ENCODE measurements at regions not wholly inside any gene's neighbourhood (a gene's known extent, or its start where the extent isn't known, plus 50 kb on each side); places are given as distances from the start of the nearest gene placed in this dataset.

DNA sequence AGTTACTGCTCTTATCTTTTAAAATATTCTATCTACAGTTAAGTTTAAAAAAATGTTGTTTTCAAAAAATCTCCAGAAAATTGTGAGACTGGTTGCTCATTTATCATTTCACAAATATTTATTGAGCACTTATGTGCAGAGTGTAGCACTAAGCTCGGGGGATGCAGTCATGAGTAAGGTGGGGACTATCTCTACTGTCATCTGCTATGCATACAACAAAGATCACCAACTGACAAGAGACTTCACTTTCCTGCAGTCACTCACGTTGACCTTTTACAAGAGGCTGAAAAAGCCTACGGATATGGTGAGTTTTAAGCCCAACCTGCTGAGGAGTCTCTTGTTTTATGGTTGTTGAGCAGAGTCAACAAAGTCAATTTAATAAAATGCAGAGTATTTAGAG is 392.5 kb downstream of the KLF12 start:
- H3K27ac ChIP-seq = no peak overlapping the region
- no peaks in the 10 kb centered on the region for H3K27me3 ChIP-seq
- WGBS, 3 donors = 68 to 72% (median 70%) methylated on average over 3 of the region's 3 CpGs
- peaks cover 4% of the 10 kb centered on the region for H3K4me1 ChIP-seq (ENCODE audit: insufficient read depth)
- intact Hi-C loops (cut with DNase I) = no loop called here
- H3K36me3 ChIP-seq = no peaks in the 10 kb centered on the region
- no peak overlapping the region for H3K4me3 ChIP-seq
- H3K9me3 ChIP-seq = no peaks in the 10 kb centered on the region
- TF ChIP-seq, protein P1, sequence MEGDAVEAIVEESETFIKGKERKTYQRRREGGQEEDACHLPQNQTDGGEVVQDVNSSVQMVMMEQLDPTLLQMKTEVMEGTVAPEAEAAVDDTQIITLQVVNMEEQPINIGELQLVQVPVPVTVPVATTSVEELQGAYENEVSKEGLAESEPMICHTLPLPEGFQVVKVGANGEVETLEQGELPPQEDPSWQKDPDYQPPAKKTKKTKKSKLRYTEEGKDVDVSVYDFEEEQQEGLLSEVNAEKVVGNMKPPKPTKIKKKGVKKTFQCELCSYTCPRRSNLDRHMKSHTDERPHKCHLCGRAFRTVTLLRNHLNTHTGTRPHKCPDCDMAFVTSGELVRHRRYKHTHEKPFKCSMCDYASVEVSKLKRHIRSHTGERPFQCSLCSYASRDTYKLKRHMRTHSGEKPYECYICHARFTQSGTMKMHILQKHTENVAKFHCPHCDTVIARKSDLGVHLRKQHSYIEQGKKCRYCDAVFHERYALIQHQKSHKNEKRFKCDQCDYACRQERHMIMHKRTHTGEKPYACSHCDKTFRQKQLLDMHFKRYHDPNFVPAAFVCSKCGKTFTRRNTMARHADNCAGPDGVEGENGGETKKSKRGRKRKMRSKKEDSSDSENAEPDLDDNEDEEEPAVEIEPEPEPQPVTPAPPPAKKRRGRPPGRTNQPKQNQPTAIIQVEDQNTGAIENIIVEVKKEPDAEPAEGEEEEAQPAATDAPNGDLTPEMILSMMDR (IDR thresholded peaks at IDR 0.05) = no peak
- TF ChIP-seq EP300 (IDR thresholded peaks at IDR 0.05) (no peak), POLR2A (IDR thresholded peaks at IDR 0.05) (no peak)
- no peak for DNase-seq

DNA sequence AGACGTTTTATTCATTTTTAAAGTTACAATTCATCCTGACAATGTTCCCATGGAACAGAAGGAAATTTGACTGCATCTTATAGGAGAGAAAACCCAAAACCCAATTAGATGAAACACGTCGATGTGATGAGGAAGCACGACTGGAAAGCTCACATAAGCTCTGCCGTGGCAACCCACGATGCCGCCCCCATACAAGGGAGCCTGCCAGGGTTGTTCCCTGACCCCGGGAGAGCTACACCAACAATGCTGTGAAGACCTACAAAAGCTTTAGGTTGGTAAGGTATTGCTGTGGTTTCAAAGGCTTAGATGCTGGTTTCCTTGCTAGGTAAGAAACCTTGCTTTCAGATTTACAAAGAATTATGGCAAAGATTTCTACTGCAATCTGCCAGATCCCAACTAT is 393.1 kb downstream of the KLF12 start:
- Histone ChIP-seq H3K27ac (no peak overlapping the region), H3K9me3 (no peaks in the 10 kb centered on the region), H3K27me3 (no peaks in the 10 kb centered on the region), H3K4me3 (no peak overlapping the region), H3K4me1 (ENCODE audit: insufficient read depth) (peaks cover 4% of the 10 kb centered on the region), H3K36me3 (no peaks in the 10 kb centered on the region)
- WGBS, 3 donors = 6 to 15% (median 11%) methylated on average over 8 of the region's 8 CpGs
- DNase-seq = peak in 1 of 5 donors; percentile 16
- TF ChIP-seq, protein P1 (IDR thresholded peaks at IDR 0.05) = no peak
- TF ChIP-seq POLR2A (IDR thresholded peaks at IDR 0.05) = no peak
- intact Hi-C loops (cut with DNase I) = no loop called here

DNA sequence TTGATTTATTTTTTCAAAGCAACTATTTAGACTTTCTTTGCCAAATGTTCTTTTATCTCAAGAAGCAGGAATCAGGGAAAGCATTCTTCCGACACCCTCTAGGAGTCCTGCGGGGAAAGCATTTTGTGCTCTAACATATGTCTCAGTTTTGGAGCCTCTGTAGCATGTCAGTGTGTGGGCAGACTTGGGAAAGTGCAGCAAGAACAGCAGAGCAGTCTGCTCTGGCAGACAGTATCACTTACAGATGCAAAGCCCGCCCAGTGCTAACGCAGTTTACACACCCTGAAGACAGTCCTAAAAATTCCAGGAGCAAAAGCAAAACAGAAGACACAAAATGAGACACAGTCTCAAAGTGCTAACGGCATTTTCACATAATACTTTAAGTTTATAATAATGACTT is 393.5 kb downstream of the KLF12 start:
- Histone ChIP-seq H3K9me3 (no peaks in the 10 kb centered on the region), H3K4me3 (no peak overlapping the region), H3K27ac (no peak overlapping the region), H3K27me3 (no peaks in the 10 kb centered on the region), H3K36me3 (no peaks in the 10 kb centered on the region), H3K4me1 (ENCODE audit: insufficient read depth) (peaks cover 4% of the 10 kb centered on the region)
- no peak for TF ChIP-seq EP300 (IDR thresholded peaks at IDR 0.05)
- TF ChIP-seq, protein P1 (IDR thresholded peaks at IDR 0.05) = no peak
- no peak for TF ChIP-seq POLR2A (IDR thresholded peaks at IDR 0.05)
- 10 to 23% (median 10%) methylated on average over 5 of the region's 5 CpGs for WGBS, 3 donors
- DNase-seq = peak in 1 of 5 donors; percentile 34
- intact Hi-C loops (cut with DNase I) = no loop called here

DNA sequence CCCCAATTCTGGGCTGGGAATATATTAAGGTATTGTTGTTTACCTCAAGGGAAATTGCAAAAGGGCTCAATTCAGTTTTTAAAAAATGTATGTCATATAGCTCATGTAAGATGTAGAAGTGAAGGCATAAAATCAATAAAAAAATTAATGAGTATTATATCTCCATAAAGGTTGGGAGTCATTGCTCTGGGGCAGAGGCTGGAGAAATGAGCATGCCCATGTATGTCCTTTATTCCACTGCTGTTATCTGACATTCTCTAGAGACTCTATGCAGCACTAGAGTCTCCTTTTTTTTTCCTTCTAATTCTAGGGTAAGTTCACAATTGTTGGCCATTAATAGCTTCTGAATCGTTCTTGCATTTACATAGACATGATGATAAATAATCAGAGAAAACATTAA is 394.8 kb downstream of the KLF12 start:
- no peak for DNase-seq
- no peaks in the 10 kb centered on the region for H3K9me3 ChIP-seq
- no peaks in the 10 kb centered on the region for H3K36me3 ChIP-seq
- H3K27me3 ChIP-seq = no peaks in the 10 kb centered on the region
- TF ChIP-seq POLR2A (IDR thresholded peaks at IDR 0.05) (no peak), EP300 (IDR thresholded peaks at IDR 0.05) (no peak)
- TF ChIP-seq, protein P1 (IDR thresholded peaks at IDR 0.05) = no peak
- no peak overlapping the region for H3K27ac ChIP-seq
- 41 to 50% (median 49%) methylated on average over 1 of the region's 1 CpG for WGBS, 3 donors
- H3K4me3 ChIP-seq = no peak overlapping the region
- intact Hi-C loops (cut with DNase I) = no loop called here
- H3K4me1 ChIP-seq (ENCODE audit: insufficient read depth) = peaks cover 4% of the 10 kb centered on the region

DNA sequence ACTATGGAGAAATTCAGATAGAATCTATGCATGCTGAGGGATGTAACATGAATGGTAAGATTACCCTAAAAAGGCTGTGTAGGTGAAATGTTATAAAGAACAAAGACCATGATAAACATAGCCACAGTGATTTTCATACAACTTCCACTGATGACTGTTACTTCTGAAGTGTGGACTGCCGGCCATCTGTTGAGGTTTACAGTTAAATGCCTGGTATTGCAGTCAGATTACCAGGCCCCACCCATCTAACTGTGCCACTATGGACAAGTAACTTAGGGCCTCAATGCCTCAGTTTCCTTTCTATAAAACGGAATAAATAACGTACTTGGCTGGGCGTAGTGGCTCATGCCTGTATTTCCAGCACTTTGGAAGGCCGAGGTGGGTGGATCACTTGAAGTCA is 395.6 kb downstream of the KLF12 start:
- Histone ChIP-seq H3K4me3 (no peak overlapping the region), H3K9me3 (no peaks in the 10 kb centered on the region), H3K36me3 (no peaks in the 10 kb centered on the region), H3K4me1 (ENCODE audit: insufficient read depth) (peaks cover 4% of the 10 kb centered on the region), H3K27me3 (no peaks in the 10 kb centered on the region), H3K27ac (no peak overlapping the region)
- 67 to 98% (median 97%) methylated on average over 5 of the region's 5 CpGs for WGBS, 3 donors
- no peak for DNase-seq
- no peak for TF ChIP-seq POLR2A (IDR thresholded peaks at IDR 0.05)
- TF ChIP-seq, protein P1 (IDR thresholded peaks at IDR 0.05) = no peak
- TF ChIP-seq EP300 (IDR thresholded peaks at IDR 0.05) = no peak
- intact Hi-C loops (cut with DNase I) = no loop called here

All from ovary (tissue), 7 donors.